ENCODE measurements at regions not wholly inside any gene's neighbourhood (a gene's known extent, or its start where the extent isn't known, plus 50 kb on each side); places are given as distances from the start of the nearest gene placed in this dataset.

DNA sequence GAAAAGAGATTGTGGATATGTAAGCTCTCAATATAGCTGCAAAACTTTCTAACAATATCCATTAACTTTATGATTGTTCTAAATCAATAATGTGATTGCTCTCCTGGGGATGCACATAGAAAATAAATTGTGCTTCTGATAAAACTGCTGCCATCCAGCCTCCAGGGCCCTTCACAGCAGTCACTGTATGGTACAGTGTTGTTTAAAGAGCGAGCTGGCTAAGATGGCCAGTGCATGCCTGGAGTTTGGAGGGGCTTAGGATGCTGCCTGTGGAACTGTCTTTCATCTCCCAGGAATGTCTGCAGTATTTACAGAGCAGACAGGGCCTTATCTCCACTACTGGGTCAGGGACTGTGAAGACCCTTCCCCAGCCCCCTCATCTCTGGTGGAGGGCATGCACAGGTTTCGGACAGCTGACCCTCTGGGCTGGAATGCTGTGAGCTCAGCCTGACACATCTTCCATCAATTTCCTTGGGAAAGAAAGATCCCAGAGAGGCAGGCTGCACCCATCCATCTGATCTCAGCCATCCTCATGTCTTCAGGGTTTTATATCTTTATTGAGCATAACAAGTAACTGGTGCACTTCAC, 137.0 kb downstream of the PLPP3 start:
- Histone ChIP-seq H3K9ac (ENCODE audit: control insufficient read depth, insufficient read depth, low read length) (no peak overlapping the region), H3K4me2 (ENCODE audit: control insufficient read depth, insufficient read depth) (no peak overlapping the region), H3K27me3 (replicated peaks in 1 of 2; ENCODE audit: control insufficient read depth in 2 of 2, insufficient read depth in 2 of 2, low read length in 1 of 2) (peaks cover 0 to 3% of the 10 kb centered on the region in 2 experiments; a peak in 1 of 4 replicates), H3K79me2 (ENCODE audit: control insufficient read depth, insufficient read depth, low read length) (no peaks in the 10 kb centered on the region), H3K4me1 (ENCODE audit: control insufficient read depth, insufficient read depth, low read length) (no peaks in the 10 kb centered on the region), H4K20me1 (ENCODE audit: control insufficient read depth, insufficient read depth) (no peaks in the 10 kb centered on the region), H3K27ac (ENCODE audit: control insufficient read depth, insufficient read depth) (no peak overlapping the region), H2AFZ (ENCODE audit: control insufficient read depth, low read depth, low read length) (no peak overlapping the region), H3K4me3 (no peak overlapping the region), H3K9me3 (replicated peaks; ENCODE audit: control insufficient read depth, insufficient read depth, low read length) (no peaks in the 10 kb centered on the region), H3K36me3 (ENCODE audit: control insufficient read depth in 2 of 2, insufficient read depth in 2 of 2, low read length in 1 of 2) (no peaks in the 10 kb centered on the region)
- DNase-seq (ENCODE audit: low read depth, low spot score) (no peak), FAIRE-seq (no peak), ATAC-seq (no peak)
- POLR2A ChIA-PET: interaction anchor here (1.2 kb wide), 1 partner anchor 20 kb away, joined by 4 read pairs; no protein-coding TSS in a partner anchor
- BruUV-seq (replicated peaks): no TSS peak
- WGBS (ENCODE audit: insufficient coverage, insufficient replicate concordance, low lambda C conversion rate, missing lambda C conversion rate): 0% methylated on average over 2 of the region's 2 CpGs
- RAD21 ChIA-PET (ENCODE audit: unreplicated experiment): interaction anchor here (0.9 kb wide), 1 partner anchor 32 kb away, joined by 3 read pairs; no protein-coding TSS in a partner anchor
- intact Hi-C loops (cut with micrococcal nuclease; ENCODE audit: unreplicated experiment) (no loop called here), in situ Hi-C loops (cut with MboI) (no loop called here)
- SMC1A ChIA-PET (ENCODE audit: uncharacterized antibody, unreplicated experiment): interaction anchor here (0.5 to 1.4 kb wide), 2 partner anchors 34 to 45 kb away, joined by 3 to 4 read pairs; no protein-coding TSS in a partner anchor
- CTCF ChIA-PET: interaction anchor here (2.7 kb wide), 1 partner anchor 15 kb away, joined by 11 read pairs; no protein-coding TSS in a partner anchor
- TF ChIP-seq RAD21 (IDR thresholded peaks at IDR 0.05; ENCODE audit: insufficient read depth, low read depth, low read length) (no peak), RFX5 (IDR thresholded peaks at IDR 0.05; ENCODE audit: low read depth, low read length) (no peak), STAT3 (IDR thresholded peaks at IDR 0.05; ENCODE audit: low read depth, low read length) (no peak), MXI1 (IDR thresholded peaks at IDR 0.05; ENCODE audit: low read depth, low read length) (no peak), BRCA1 (IDR thresholded peaks at IDR 0.05; ENCODE audit: low read depth, low read length) (no peak), BCL11A (IDR thresholded peaks at IDR 0.05; ENCODE audit: low read depth, low read length) (no peak), NRF1 (conservative IDR thresholded peaks at IDR 0.05; ENCODE audit: low read depth, low read length) (no peak), CBX3 (IDR thresholded peaks at IDR 0.05; ENCODE audit: borderline replicate concordance, low read depth) (no peak), SRF (IDR thresholded peaks at IDR 0.05; ENCODE audit: low read depth in 2 of 2, low read length in 2 of 2) (no peak), MEF2A (IDR thresholded peaks at IDR 0.05; ENCODE audit: insufficient read depth, low read depth, low read length) (no peak)
- TF ChIP-seq, protein P1, sequence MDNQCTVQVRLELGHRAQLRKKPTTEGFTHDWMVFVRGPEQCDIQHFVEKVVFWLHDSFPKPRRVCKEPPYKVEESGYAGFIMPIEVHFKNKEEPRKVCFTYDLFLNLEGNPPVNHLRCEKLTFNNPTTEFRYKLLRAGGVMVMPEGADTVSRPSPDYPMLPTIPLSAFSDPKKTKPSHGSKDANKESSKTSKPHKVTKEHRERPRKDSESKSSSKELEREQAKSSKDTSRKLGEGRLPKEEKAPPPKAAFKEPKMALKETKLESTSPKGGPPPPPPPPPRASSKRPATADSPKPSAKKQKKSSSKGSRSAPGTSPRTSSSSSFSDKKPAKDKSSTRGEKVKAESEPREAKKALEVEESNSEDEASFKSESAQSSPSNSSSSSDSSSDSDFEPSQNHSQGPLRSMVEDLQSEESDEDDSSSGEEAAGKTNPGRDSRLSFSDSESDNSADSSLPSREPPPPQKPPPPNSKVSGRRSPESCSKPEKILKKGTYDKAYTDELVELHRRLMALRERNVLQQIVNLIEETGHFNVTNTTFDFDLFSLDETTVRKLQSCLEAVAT (IDR thresholded peaks at IDR 0.05): no peak
